Endodermal cell (in vitro differentiated cells): ENCODE measurements at regions not wholly inside any gene's neighbourhood (a gene's known extent, or its start where the extent isn't known, plus 50 kb on each side); places are given as distances from the start of the nearest gene placed in this dataset.
"Not testable (repeated sequence)": the region's sequence is repeated elsewhere in the genome, so short reads cannot be mapped to it uniquely, and the experiment has no call there.

Experiments
- DNase-seq: peaks from one replicate; pipeline ENCODE4 v3.0.0-alpha.2; 2017
- H3K27ac ChIP-seq: 2 replicates; pipeline ENCODE4 v1.5.1; 2013; ENCODE audit warnings: mild to moderate bottlenecking, low read depth, low read length, moderate library complexity
- H3K27me3 ChIP-seq: 2 replicates; pipeline ENCODE4 v1.6.1; 2013; ENCODE audit warnings: mild to moderate bottlenecking, low read length, moderate library complexity; ENCODE audit not compliant: insufficient read depth, control insufficient read depth, poor library complexity, severe bottlenecking
- H3K36me3 ChIP-seq: 2 replicates; pipeline ENCODE4 v1.7.0; 2013; ENCODE audit warnings: mild to moderate bottlenecking, low read length, moderate library complexity; ENCODE audit not compliant: control insufficient read depth, insufficient read depth
- H3K4me1 ChIP-seq: one replicate; pipeline ENCODE4 v1.7.0; 2013; ENCODE audit warnings: low read length; ENCODE audit not compliant: control insufficient read depth, insufficient read depth
- H3K4me3 ChIP-seq: 2 replicates; pipeline ENCODE4 v1.5.1; 2013; ENCODE audit warnings: mild to moderate bottlenecking, low read length, moderate library complexity
- H3K9ac ChIP-seq: 2 replicates; pipeline ENCODE4 v1.6.1; 2013; ENCODE audit warnings: mild to moderate bottlenecking, low read length, moderate library complexity; ENCODE audit not compliant: poor library complexity, severe bottlenecking; ENCODE audit errors: extremely low read depth
- H3K9me3 ChIP-seq: 2 replicates; pipeline ENCODE4 v1.6.1; 2013; ENCODE audit warnings: mild to moderate bottlenecking, low read length, moderate library complexity; ENCODE audit not compliant: control insufficient read depth
- H3K27ac Mint-ChIP-seq: 2 replicates; pipeline ENCODE4 v1.8.0; 2020; ENCODE audit warnings: mixed read lengths
- H3K27me3 Mint-ChIP-seq: 2 replicates; pipeline ENCODE4 v1.8.0; 2021; ENCODE audit warnings: mild to moderate bottlenecking, mixed read lengths; ENCODE audit not compliant: insufficient read depth
- H3K36me3 Mint-ChIP-seq: 2 replicates; pipeline ENCODE4 v1.8.0; 2020; ENCODE audit warnings: low read depth, mixed read lengths
- H3K4me1 Mint-ChIP-seq: 2 replicates; pipeline ENCODE4 v1.8.0; 2020; ENCODE audit warnings: mixed read lengths
- H3K4me3 Mint-ChIP-seq: 2 replicates; pipeline ENCODE4 v1.8.0; 2020; ENCODE audit warnings: mild to moderate bottlenecking, moderate library complexity, mixed read lengths
- H3K9me3 Mint-ChIP-seq: 2 replicates; pipeline ENCODE4 v1.8.0; 2020; ENCODE audit warnings: mild to moderate bottlenecking, mixed read lengths
- CTCF ChIP-seq: fragments of 200-600 bp; sonication (generic); conservative IDR thresholded peaks from 2 replicates; pipeline ENCODE4 v1.5.0; 2021; ENCODE audit warnings: antibody characterized with exemption, mild to moderate bottlenecking
- whole genome bisulfite sequencing, 2 experiments: methylation state at CpG; one replicate each; pipeline versions ENCODE4 v1.1.5 to v1.1.7; 2013; ENCODE audit warnings: missing lambda C conversion rate in 2 of 2, mixed read lengths in 1 of 2; ENCODE audit not compliant: insufficient coverage in 1 of 2, insufficient read length in 1 of 2; 5-methylcytosine and 5-hydroxymethylcytosine counted together

DNA sequence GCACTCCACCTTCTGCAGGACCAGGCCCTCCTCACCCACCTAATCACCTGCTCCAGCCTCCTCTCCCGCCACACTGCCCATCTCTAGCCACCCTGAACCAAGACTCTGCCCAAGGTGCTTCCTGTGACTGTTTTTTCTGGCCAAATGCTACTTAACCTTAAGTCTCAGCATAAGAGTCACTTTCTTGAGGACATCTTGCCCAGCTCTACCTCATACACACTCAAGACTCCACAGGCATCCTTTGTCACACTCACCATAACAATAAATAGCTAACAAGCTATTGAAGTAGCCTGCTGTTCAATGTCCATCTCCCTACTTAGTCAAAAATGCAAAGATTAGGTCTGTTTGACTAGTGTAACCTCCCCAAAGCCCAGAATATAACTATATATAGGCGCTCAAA, 455.4 kb upstream of the NFE2L3 start:
- Histone ChIP-seq H3K36me3 (no peaks in the 10 kb centered on the region), H3K9me3 (no peaks in the 10 kb centered on the region), H3K27me3 (no peaks in the 10 kb centered on the region), H3K4me1 (no peaks in the 10 kb centered on the region), H3K27ac (no peak overlapping the region), H3K9ac (no peak overlapping the region), H3K4me3 (no peak overlapping the region)
- Mint-ChIP-seq H3K36me3 (peaks cover 4% of the 10 kb centered on the region), H3K4me1 (peaks cover 7% of the 10 kb centered on the region), H3K9me3 (peaks cover 6% of the 10 kb centered on the region), H3K27ac (no peak overlapping the region), H3K4me3 (no peak overlapping the region), H3K27me3 (no peaks in the 10 kb centered on the region)
- DNase-seq, result no peak
- WGBS, 2 experiments, result 89% methylated on average over 2 of the region's 2 CpGs; no CpG with 5 or more reads in 1 of the 2 experiments
- no peak for TF ChIP-seq CTCF

DNA sequence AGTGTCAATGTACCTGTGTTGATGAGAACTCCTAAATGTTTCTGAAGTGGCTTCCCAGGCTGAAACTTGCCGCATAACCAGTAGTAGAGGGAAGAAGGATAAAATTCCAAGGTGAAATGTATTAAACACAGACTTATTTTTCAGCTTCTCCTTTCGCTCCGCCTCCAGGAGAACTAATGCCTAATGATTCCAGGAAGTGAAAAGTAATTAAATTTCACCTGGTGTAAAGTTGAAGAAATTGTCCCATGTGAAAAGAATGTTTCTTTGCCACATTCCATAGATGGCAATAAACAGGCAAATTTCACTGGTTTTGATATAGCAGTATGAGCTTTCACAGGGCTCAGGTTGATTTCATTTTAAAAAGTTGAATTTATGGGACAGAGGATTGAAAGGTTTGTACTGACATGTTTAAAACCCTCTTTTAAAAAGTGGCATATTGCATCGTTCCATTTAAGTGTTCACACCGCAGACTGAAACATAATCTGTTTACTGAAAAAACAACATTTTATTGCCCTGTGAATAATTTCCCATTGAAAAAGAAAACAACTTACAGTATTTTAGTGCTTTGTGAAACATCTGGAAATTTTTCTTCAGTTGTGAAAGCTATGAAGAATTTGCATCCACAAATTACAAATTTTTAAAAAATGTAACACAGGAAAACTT, 453.4 kb upstream of the NFE2L3 start:
- Mint-ChIP-seq H3K4me3 (no peak overlapping the region), H3K27me3 (no peaks in the 10 kb centered on the region), H3K4me1 (peaks cover 7% of the 10 kb centered on the region), H3K9me3 (peaks cover 9% of the 10 kb centered on the region), H3K36me3 (peaks cover 7% of the 10 kb centered on the region), H3K27ac (no peak overlapping the region)
- DNase-seq, result no peak
- WGBS, 2 experiments, result 93 to 94% methylated on average over 3 to 5 of the region's 5 CpGs
- Histone ChIP-seq H3K27ac (no peak overlapping the region), H3K9ac (no peak overlapping the region), H3K27me3 (no peaks in the 10 kb centered on the region), H3K4me3 (no peak overlapping the region), H3K9me3 (no peaks in the 10 kb centered on the region), H3K36me3 (no peaks in the 10 kb centered on the region), H3K4me1 (no peaks in the 10 kb centered on the region)
- no peak for TF ChIP-seq CTCF

GRCh38 chr7:25700141-25700540, 451.9 kb upstream of the NFE2L3 start:
- not testable (repeated sequence) for H3K27ac ChIP-seq, H3K36me3 Mint-ChIP-seq, H3K9me3 ChIP-seq, H3K9ac ChIP-seq, H3K4me3 Mint-ChIP-seq, H3K4me1 ChIP-seq, H3K4me3 ChIP-seq, H3K27me3 Mint-ChIP-seq, H3K27ac Mint-ChIP-seq, DNase-seq, H3K27me3 ChIP-seq, H3K36me3 ChIP-seq, H3K4me1 Mint-ChIP-seq
- 84 to 86% methylated on average over 7 of the region's 7 CpGs for WGBS, 2 experiments
- H3K9me3 Mint-ChIP-seq, result peaks cover 12% of the 10 kb centered on the region

GRCh38 chr7:25704413-25704812, 447.6 kb upstream of the NFE2L3 start:
- Mint-ChIP-seq H3K4me1 (peaks cover 1% of the 10 kb centered on the region), H3K27ac (no peak overlapping the region), H3K4me3 (no peak overlapping the region), H3K36me3 (peaks cover 7% of the 10 kb centered on the region), H3K27me3 (no peaks in the 10 kb centered on the region), H3K9me3 (peaks cover 19% of the 10 kb centered on the region)
- Histone ChIP-seq H3K36me3 (no peaks in the 10 kb centered on the region), H3K4me1 (no peaks in the 10 kb centered on the region), H3K27ac (no peak overlapping the region), H3K9ac (no peak overlapping the region), H3K4me3 (no peak overlapping the region), H3K27me3 (no peaks in the 10 kb centered on the region), H3K9me3 (peaks cover 4% of the 10 kb centered on the region)
- no peak for DNase-seq
- TF ChIP-seq CTCF, result no peak
- WGBS, 2 experiments, result 88 to 91% methylated on average over 4 to 8 of the region's 8 CpGs
